Mesenchymal stem cell (in vitro differentiated cells and primary cell): ENCODE measurements at regions not wholly inside any gene's neighbourhood (a gene's known extent, or its start where the extent isn't known, plus 50 kb on each side); places are given as distances from the start of the nearest gene placed in this dataset.

Source experiments
- DNase-seq: peaks from one replicate; pipeline ENCODE4 v3.0.0-alpha.2; 2013
- H2AFZ ChIP-seq: one replicate; pipeline ENCODE4 v1.6.1; 2013; ENCODE audit warnings: low read depth, mild to moderate bottlenecking, control low read depth, inconsistent platforms, low read length, moderate library complexity
- H2AK5ac ChIP-seq: 2 replicates; pipeline ENCODE4 v1.6.1; 2013; ENCODE audit warnings: low read length, moderate library complexity, mild to moderate bottlenecking, inconsistent platforms; ENCODE audit not compliant: severe bottlenecking
- H2BK120ac ChIP-seq: one replicate; pipeline ENCODE4 v1.6.1; 2013; ENCODE audit warnings: low read depth, mild to moderate bottlenecking, inconsistent platforms, low read length, moderate library complexity
- H2BK12ac ChIP-seq, 2 experiments: one replicate each; pipeline ENCODE4 v1.6.1; 2013; ENCODE audit warnings: inconsistent platforms in 2 of 2, low read length in 2 of 2, mild to moderate bottlenecking in 2 of 2, moderate library complexity in 2 of 2, control low read depth in 1 of 2
- H2BK15ac ChIP-seq: one replicate; pipeline ENCODE4 v1.6.1; 2013; ENCODE audit warnings: mild to moderate bottlenecking, low read depth, inconsistent platforms; ENCODE audit not compliant: poor library complexity, severe bottlenecking
- H2BK5ac ChIP-seq: 2 replicates; pipeline ENCODE4 v1.6.1; 2013; ENCODE audit warnings: low read depth, mild to moderate bottlenecking, low read length, control low read depth, inconsistent platforms; ENCODE audit not compliant: poor library complexity, severe bottlenecking
- H3K14ac ChIP-seq, 2 experiments: one replicate each; pipeline ENCODE4 v1.6.1; 2013; ENCODE audit warnings: inconsistent platforms in 2 of 2, low read length in 2 of 2, control low read depth in 1 of 2, mild to moderate bottlenecking in 1 of 2, moderate library complexity in 1 of 2
- H3K18ac ChIP-seq, 2 experiments: one replicate each; pipeline ENCODE4 v1.6.1; 2013; ENCODE audit warnings: inconsistent platforms in 2 of 2, low read length in 2 of 2, control low read depth in 1 of 2, low read depth in 1 of 2, mild to moderate bottlenecking in 1 of 2
- H3K23ac ChIP-seq, 2 experiments: one replicate each; pipeline ENCODE4 v1.6.1; 2013; ENCODE audit warnings: inconsistent platforms in 2 of 2, low read length in 2 of 2, mild to moderate bottlenecking in 2 of 2, moderate library complexity in 2 of 2, control low read depth in 1 of 2
- H3K27ac ChIP-seq: 2 replicates; pipeline ENCODE4 v1.5.1; 2013; ENCODE audit warnings: mild to moderate bottlenecking, moderate library complexity, low read length, control low read depth, inconsistent platforms; ENCODE audit not compliant: poor library complexity, severe bottlenecking
- H3K27me3 ChIP-seq, 2 experiments: 2 replicates each; pipeline versions ENCODE4 v1.6.1 to v1.7.0; 2013; ENCODE audit warnings: low read length in 2 of 2, mild to moderate bottlenecking in 2 of 2, moderate library complexity in 2 of 2, control low read depth in 1 of 2, inconsistent platforms in 1 of 2; ENCODE audit not compliant: control insufficient read depth in 1 of 2, insufficient read depth in 1 of 2
- H3K36me3 ChIP-seq, 2 experiments: 2 replicates each; pipeline versions ENCODE4 v1.6.1 to v1.7.0; 2013; ENCODE audit warnings: low read length in 2 of 2, control low read depth in 1 of 2, inconsistent platforms in 1 of 2, low read depth in 1 of 2, mild to moderate bottlenecking in 1 of 2; ENCODE audit not compliant: insufficient read depth in 2 of 2, control insufficient read depth in 1 of 2
- H3K4ac ChIP-seq, 2 experiments: one replicate each; pipeline ENCODE4 v1.6.1; 2013; ENCODE audit warnings: inconsistent platforms in 2 of 2, low read length in 2 of 2, mild to moderate bottlenecking in 2 of 2, moderate library complexity in 2 of 2, control low read depth in 1 of 2, low read depth in 1 of 2
- H3K4me1 ChIP-seq: 2 replicates; pipeline ENCODE4 v1.6.1; 2013; ENCODE audit warnings: low read depth, low read length, control low read depth; ENCODE audit not compliant: control insufficient read depth, insufficient read depth
- H3K4me2 ChIP-seq: 2 replicates; pipeline ENCODE4 v1.6.1; 2013; ENCODE audit warnings: low read length, mild to moderate bottlenecking, inconsistent platforms; ENCODE audit not compliant: poor library complexity, severe bottlenecking
- H3K4me3 ChIP-seq, 2 experiments: 2 replicates each; pipeline versions ENCODE4 v1.5.1 to v1.7.0; 2013; ENCODE audit warnings: low read length in 2 of 2, mild to moderate bottlenecking in 2 of 2, control low read depth in 1 of 2, low read depth in 1 of 2; ENCODE audit not compliant: insufficient read depth in 1 of 2
- H3K79me1 ChIP-seq: replicated peaks from 2 replicates; pipeline ENCODE4 v1.6.1; 2013; ENCODE audit warnings: mild to moderate bottlenecking, control low read depth, low read length, inconsistent platforms; ENCODE audit not compliant: poor library complexity, severe bottlenecking
- H3K9ac ChIP-seq: 2 replicates; pipeline ENCODE4 v1.7.0; 2013; ENCODE audit warnings: mild to moderate bottlenecking, low read length, moderate library complexity
- H3K9me3 ChIP-seq: 2 replicates; pipeline ENCODE4 v1.7.0; 2013; ENCODE audit warnings: mild to moderate bottlenecking, low read length; ENCODE audit not compliant: control insufficient read depth
- H4K8ac ChIP-seq: one replicate; pipeline ENCODE4 v1.6.1; 2013; ENCODE audit warnings: inconsistent platforms, mild to moderate bottlenecking, low read length, moderate library complexity
- H4K91ac ChIP-seq: one replicate; pipeline ENCODE4 v1.6.1; 2013; ENCODE audit warnings: mild to moderate bottlenecking, low read length, inconsistent platforms
- WGBS: methylation state at CpG from one replicate; pipeline ENCODE4 v1.1.7; 2013; ENCODE audit warnings: mixed read lengths; 5-methylcytosine and 5-hydroxymethylcytosine counted together

GRCh38 chr11:28799316-28799715 is 691.1 kb downstream of the METTL15 start:
- H2BK5ac ChIP-seq = no peak overlapping the region
- 86% methylated on average over 2 of the region's 2 CpGs for WGBS
- H3K23ac ChIP-seq = no peak overlapping the region
- H3K36me3 ChIP-seq = no peaks in the 10 kb centered on the region
- no peak overlapping the region for H2BK15ac ChIP-seq
- H3K18ac ChIP-seq = no peak overlapping the region
- no peaks in the 10 kb centered on the region for H3K4me1 ChIP-seq
- H4K8ac ChIP-seq = no peak overlapping the region
- H3K4ac ChIP-seq = no peak overlapping the region
- no peak overlapping the region for H2AFZ ChIP-seq
- H3K79me1 ChIP-seq = no peaks in the 10 kb centered on the region
- no peak overlapping the region for H3K4me3 ChIP-seq
- H2BK120ac ChIP-seq = no peak overlapping the region
- H2BK12ac ChIP-seq = no peak overlapping the region
- H2AK5ac ChIP-seq = no peak overlapping the region
- H3K9me3 ChIP-seq = no peaks in the 10 kb centered on the region
- no peak for DNase-seq
- H3K9ac ChIP-seq = no peak overlapping the region
- H3K4me2 ChIP-seq = no peak overlapping the region
- H3K27me3 ChIP-seq = no peaks in the 10 kb centered on the region
- H3K27ac ChIP-seq = no peak overlapping the region
- no peak overlapping the region for H3K14ac ChIP-seq
- no peak overlapping the region for H4K91ac ChIP-seq

DNA sequence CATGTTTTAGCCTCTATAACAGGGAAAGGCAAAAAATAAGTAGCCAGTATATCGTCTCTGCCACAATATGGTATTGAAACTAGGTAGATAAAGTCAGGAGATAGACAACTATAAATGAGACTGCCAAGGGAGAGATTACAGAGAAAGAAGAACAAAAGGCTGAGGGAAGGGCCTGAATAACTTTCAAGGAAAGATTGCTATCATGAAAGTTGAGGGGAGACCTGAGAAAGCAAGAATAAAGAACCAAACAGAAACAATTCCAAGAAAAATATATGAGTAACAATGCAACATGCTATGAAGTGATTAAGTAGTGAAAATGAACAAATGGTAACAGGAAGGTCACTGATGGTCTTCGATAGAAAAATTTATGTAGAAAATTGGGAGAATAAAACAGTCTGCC is 690.1 kb downstream of the METTL15 start:
- H2AK5ac ChIP-seq = no peak overlapping the region
- H2BK12ac ChIP-seq = no peak overlapping the region
- no peak overlapping the region for H2AFZ ChIP-seq
- H3K79me1 ChIP-seq = no peaks in the 10 kb centered on the region
- H4K91ac ChIP-seq = no peak overlapping the region
- H3K23ac ChIP-seq = no peak overlapping the region
- no peaks in the 10 kb centered on the region for H3K9me3 ChIP-seq
- 100% methylated on average over 2 of the region's 2 CpGs for WGBS
- H3K4ac ChIP-seq = no peak overlapping the region
- no peak overlapping the region for H4K8ac ChIP-seq
- no peak for DNase-seq
- H3K4me1 ChIP-seq = no peaks in the 10 kb centered on the region
- H3K4me3 ChIP-seq = no peak overlapping the region
- H2BK120ac ChIP-seq = no peak overlapping the region
- no peak overlapping the region for H3K14ac ChIP-seq
- no peaks in the 10 kb centered on the region for H3K27me3 ChIP-seq
- H3K27ac ChIP-seq = no peak overlapping the region
- no peaks in the 10 kb centered on the region for H3K36me3 ChIP-seq
- H3K4me2 ChIP-seq = no peak overlapping the region
- H2BK15ac ChIP-seq = no peak overlapping the region
- H3K9ac ChIP-seq = no peak overlapping the region
- no peak overlapping the region for H3K18ac ChIP-seq
- H2BK5ac ChIP-seq = no peak overlapping the region

- no peaks in the 10 kb centered on the region for H3K27me3 ChIP-seq
- H3K9me3 ChIP-seq = peaks cover 4% of the 10 kb centered on the region
- H2BK15ac ChIP-seq = no peak overlapping the region
- H2BK12ac ChIP-seq = no peak overlapping the region
- H3K4ac ChIP-seq = no peak overlapping the region
- no peak overlapping the region for H4K91ac ChIP-seq
- no peak overlapping the region for H3K18ac ChIP-seq
- no peak overlapping the region for H3K4me2 ChIP-seq
- H3K27ac ChIP-seq = no peak overlapping the region
- H2BK120ac ChIP-seq = no peak overlapping the region
- H3K9ac ChIP-seq = no peak overlapping the region
- H3K14ac ChIP-seq = no peak overlapping the region
- no peaks in the 10 kb centered on the region for H3K79me1 ChIP-seq
- no peak overlapping the region for H4K8ac ChIP-seq
- H3K4me3 ChIP-seq = no peak overlapping the region
- no peak overlapping the region for H3K23ac ChIP-seq
- no peak overlapping the region for H2AFZ ChIP-seq
- no peak overlapping the region for H2BK5ac ChIP-seq
- H2AK5ac ChIP-seq = no peak overlapping the region
- DNase-seq = no peak
- H3K36me3 ChIP-seq = no peaks in the 10 kb centered on the region
- WGBS = 90% methylated on average over 2 of the region's 3 CpGs
- H3K4me1 ChIP-seq = no peaks in the 10 kb centered on the region
These were observed 689.3 kb downstream of the METTL15 start for GRCh38 chr11:28797536-28797935.

DNA sequence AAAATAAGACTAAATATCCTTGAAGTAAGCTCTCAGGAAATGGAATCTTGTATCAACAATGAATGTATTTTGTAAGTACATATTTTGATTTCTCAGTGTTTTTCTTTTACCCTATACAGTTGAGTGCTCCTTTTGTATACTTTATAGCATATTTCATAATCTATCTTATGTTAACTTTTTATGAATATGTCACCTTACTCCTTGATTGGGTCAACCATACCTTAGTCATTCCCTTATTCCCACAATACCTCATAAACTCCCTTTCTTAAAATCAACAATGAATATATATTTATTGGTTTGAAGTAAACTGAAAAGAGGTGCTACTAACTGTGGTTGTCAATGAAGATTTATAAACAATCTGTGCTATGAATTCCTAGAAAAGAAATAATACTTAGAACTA is 686.2 kb downstream of the METTL15 start:
- no peak overlapping the region for H2BK12ac ChIP-seq
- H3K18ac ChIP-seq = no peak overlapping the region
- H2BK15ac ChIP-seq = no peak overlapping the region
- H4K91ac ChIP-seq = no peak overlapping the region
- no peak overlapping the region for H4K8ac ChIP-seq
- H3K27ac ChIP-seq = no peak overlapping the region
- peaks cover 21% of the 10 kb centered on the region for H3K9me3 ChIP-seq
- no peak overlapping the region for H3K4me3 ChIP-seq
- H3K4me2 ChIP-seq = no peak overlapping the region
- H3K4ac ChIP-seq = no peak overlapping the region
- H3K36me3 ChIP-seq = no peaks in the 10 kb centered on the region
- no peak overlapping the region for H2AK5ac ChIP-seq
- no peaks in the 10 kb centered on the region for H3K27me3 ChIP-seq
- H3K14ac ChIP-seq = no peak overlapping the region
- H2BK5ac ChIP-seq = no peak overlapping the region
- DNase-seq = no peak
- H3K79me1 ChIP-seq = no peaks in the 10 kb centered on the region
- H2BK120ac ChIP-seq = no peak overlapping the region
- H3K4me1 ChIP-seq = no peaks in the 10 kb centered on the region
- H3K23ac ChIP-seq = no peak overlapping the region
- no peak overlapping the region for H3K9ac ChIP-seq
- no peak overlapping the region for H2AFZ ChIP-seq
